Activated CD4-positive, alpha-beta T cell treated with anti-CD3 and anti-CD28 coated beads for 36 hours (primary cell): ENCODE measurements at regions not wholly inside any gene's neighbourhood (a gene's known extent, or its start where the extent isn't known, plus 50 kb on each side); places are given as distances from the start of the nearest gene placed in this dataset.

Experiments used
- ATAC-seq: fragments of 200-7000 bp; cut with Tn5 transposase; one replicate; pipeline ENCODE4 v1.10.0; 2021; ENCODE audit warnings: mild to moderate bottlenecking, moderate library complexity
- CTCF ChIA-PET: fragments of 350-600 bp; sonication (Branson Sonifier 250); formaldehyde crosslinking; loops from one replicate; lab custom pipeline; 2021; ENCODE audit warnings: antibody characterized with exemption; lab: Charles Lee
- POLR2A ChIA-PET: fragments of 350-600 bp; sonication (Branson Sonifier 250); formaldehyde crosslinking; loops from one replicate; lab custom pipeline; 2021; ENCODE audit warnings: antibody characterized with exemption, inconsistent platforms; lab: Charles Lee
- DNase-seq: peaks from one replicate; pipeline ENCODE4 v3.0.0-alpha.2; 2020
- H3K27ac Mint-ChIP-seq: one replicate; pipeline ENCODE4 v1.8.0; 2021; ENCODE audit warnings: mixed read lengths
- H3K27me3 Mint-ChIP-seq: one replicate; pipeline ENCODE4 v1.8.0; 2021; ENCODE audit warnings: mixed read lengths
- H3K36me3 Mint-ChIP-seq: one replicate; pipeline ENCODE4 v1.8.0; 2021; ENCODE audit warnings: low read depth, mixed read lengths
- H3K4me1 Mint-ChIP-seq: one replicate; pipeline ENCODE4 v1.8.0; 2021; ENCODE audit warnings: mixed read lengths
- H3K4me3 Mint-ChIP-seq: one replicate; pipeline ENCODE4 v1.8.0; 2021; ENCODE audit warnings: mild to moderate bottlenecking, moderate library complexity, mixed read lengths
- H3K9me3 Mint-ChIP-seq: one replicate; pipeline ENCODE4 v1.8.0; 2021; ENCODE audit warnings: low read depth, mixed read lengths
- intact Hi-C, 2 experiments: fragments of 100-400 bp; cut with DNase I in 1 of 2; cut with micrococcal nuclease in 1 of 2; formaldehyde crosslinking; loops; one replicate each; pipeline versions ENCODE4 v1.14.2 to v1.15.1; 2022 to 2024; cut with DNase I, micrococcal nuclease

GRCh38 chr1:30273456-30273855, 449.9 kb downstream of the MATN1 start:
- no peaks in the 10 kb centered on the region for H3K36me3 Mint-ChIP-seq
- intact Hi-C loops, result no loop called here
- H3K4me1 Mint-ChIP-seq, result no peaks in the 10 kb centered on the region
- CTCF ChIA-PET, result no interaction called here
- peaks cover 9% of the 10 kb centered on the region for H3K27me3 Mint-ChIP-seq
- no peak overlapping the region for H3K4me3 Mint-ChIP-seq
- POLR2A ChIA-PET, result no interaction called here
- H3K27ac Mint-ChIP-seq, result no peak overlapping the region
- H3K9me3 Mint-ChIP-seq, result no peaks in the 10 kb centered on the region
- DNase-seq (no peak), ATAC-seq (no peak)

DNA sequence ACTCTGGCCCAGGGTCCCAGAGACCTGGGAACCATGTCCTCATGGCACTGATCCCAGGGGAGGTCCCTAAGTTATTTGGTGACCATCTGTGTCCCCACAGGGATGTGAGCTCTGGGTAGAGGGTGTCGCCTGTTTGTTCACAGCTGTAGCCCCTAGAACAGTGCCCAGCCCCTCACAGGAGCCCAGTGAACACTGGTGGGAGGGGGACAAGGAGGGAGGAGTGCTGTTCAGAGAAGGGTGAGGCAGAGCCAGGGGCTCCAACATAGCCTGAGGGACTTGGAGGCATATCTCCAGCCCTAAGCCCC, 450.4 kb downstream of the MATN1 start:
- Mint-ChIP-seq H3K4me1 (no peaks in the 10 kb centered on the region), H3K27me3 (peaks cover 9% of the 10 kb centered on the region), H3K27ac (no peak overlapping the region), H3K36me3 (no peaks in the 10 kb centered on the region), H3K4me3 (no peak overlapping the region), H3K9me3 (no peaks in the 10 kb centered on the region)
- ATAC-seq (no peak), DNase-seq (no peak)
- intact Hi-C loops, result no loop called here
- ChIA-PET CTCF (no interaction called here), POLR2A (no interaction called here)

GRCh38 chr1:30272277-30273020, 450.9 kb downstream of the MATN1 start:
- Mint-ChIP-seq H3K4me3 (no peak overlapping the region), H3K36me3 (no peaks in the 10 kb centered on the region), H3K27me3 (peaks cover 9% of the 10 kb centered on the region), H3K4me1 (no peaks in the 10 kb centered on the region), H3K9me3 (no peaks in the 10 kb centered on the region), H3K27ac (no peak overlapping the region)
- no peak for ATAC-seq
- POLR2A ChIA-PET, result no interaction called here
- CTCF ChIA-PET, result no interaction called here
- no peak for DNase-seq
- intact Hi-C loops, result no loop called here

- ChIA-PET CTCF (no interaction called here), POLR2A (no interaction called here)
- DNase-seq (no peak), ATAC-seq (no peak)
- Mint-ChIP-seq H3K9me3 (no peaks in the 10 kb centered on the region), H3K27ac (no peak overlapping the region), H3K27me3 (peaks cover 9% of the 10 kb centered on the region), H3K36me3 (no peaks in the 10 kb centered on the region), H3K4me1 (no peaks in the 10 kb centered on the region), H3K4me3 (no peak overlapping the region)
- intact Hi-C loops, result no loop called here
Observed at GRCh38 chr1:30271401-30272276, 451.7 kb downstream of the MATN1 start.

GRCh38 chr1:30270461-30270860, 452.9 kb downstream of the MATN1 start:
- CTCF ChIA-PET, result no interaction called here
- POLR2A ChIA-PET, result no interaction called here
- Mint-ChIP-seq H3K27me3 (peaks cover 9% of the 10 kb centered on the region), H3K36me3 (no peaks in the 10 kb centered on the region), H3K4me3 (no peak overlapping the region), H3K9me3 (no peaks in the 10 kb centered on the region), H3K4me1 (no peaks in the 10 kb centered on the region), H3K27ac (no peak overlapping the region)
- no peak for DNase-seq
- intact Hi-C loops, result no loop called here
- ATAC-seq, result no peak

GRCh38 chr1:30268923-30269666, 454.3 kb downstream of the MATN1 start:
- Mint-ChIP-seq H3K27ac (no peak overlapping the region), H3K36me3 (no peaks in the 10 kb centered on the region), H3K9me3 (no peaks in the 10 kb centered on the region), H3K4me3 (no peak overlapping the region), H3K27me3 (peaks cover 9% of the 10 kb centered on the region), H3K4me1 (no peaks in the 10 kb centered on the region)
- intact Hi-C loops, result no loop called here
- POLR2A ChIA-PET, result interaction anchor here (0.7 kb wide), 1 partner anchor 79 kb away, joined by 4 read pairs; no protein-coding TSS in a partner anchor
- CTCF ChIA-PET, result interaction anchor here (0.6 kb wide), 1 partner anchor 1909 kb away, joined by 3 read pairs; no protein-coding TSS in a partner anchor
- DNase-seq, result no peak
- no peak for ATAC-seq

DNA sequence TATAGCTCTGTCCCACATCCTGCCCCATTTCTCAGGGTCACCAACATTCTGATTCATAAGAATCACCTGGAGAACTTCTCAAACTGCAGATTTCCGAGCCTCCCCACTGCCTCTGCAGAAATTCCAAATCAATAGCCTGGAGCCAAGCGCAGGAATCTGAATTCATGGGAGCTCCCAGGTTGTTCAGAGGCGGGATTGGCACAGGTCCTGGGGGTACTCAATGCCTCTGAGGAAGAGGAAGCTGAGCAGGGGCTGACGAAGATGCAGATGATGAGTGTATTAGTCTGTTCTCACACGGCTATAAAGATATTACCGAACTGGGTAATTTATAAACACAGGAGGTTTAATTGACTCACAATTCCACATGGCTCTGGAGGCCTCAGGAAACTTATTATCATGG, 455.5 kb downstream of the MATN1 start:
- no peaks in the 10 kb centered on the region for H3K9me3 Mint-ChIP-seq
- ATAC-seq, result no peak
- H3K27me3 Mint-ChIP-seq, result peaks cover 9% of the 10 kb centered on the region
- H3K4me1 Mint-ChIP-seq, result no peaks in the 10 kb centered on the region
- H3K27ac Mint-ChIP-seq, result no peak overlapping the region
- no peaks in the 10 kb centered on the region for H3K36me3 Mint-ChIP-seq
- ChIA-PET CTCF (no interaction called here), POLR2A (no interaction called here)
- no peak overlapping the region for H3K4me3 Mint-ChIP-seq
- DNase-seq, result no peak
- intact Hi-C loops, result no loop called here

GRCh38 chr1:30267046-30267445, 456.3 kb downstream of the MATN1 start:
- H3K27ac Mint-ChIP-seq, result no peak overlapping the region
- H3K27me3 Mint-ChIP-seq, result peaks cover 12% of the 10 kb centered on the region
- H3K36me3 Mint-ChIP-seq, result no peaks in the 10 kb centered on the region
- no peaks in the 10 kb centered on the region for H3K4me1 Mint-ChIP-seq
- ATAC-seq (no peak), DNase-seq (no peak)
- CTCF ChIA-PET, result no interaction called here
- no peak overlapping the region for H3K4me3 Mint-ChIP-seq
- POLR2A ChIA-PET, result no interaction called here
- no peaks in the 10 kb centered on the region for H3K9me3 Mint-ChIP-seq
- intact Hi-C loops, result no loop called here

GRCh38 chr1:30265127-30266070, 458.0 kb downstream of the MATN1 start:
- H3K27me3 Mint-ChIP-seq, result peaks cover 9% of the 10 kb centered on the region
- H3K36me3 Mint-ChIP-seq, result no peaks in the 10 kb centered on the region
- H3K27ac Mint-ChIP-seq, result no peak overlapping the region
- peaks cover 2% of the 10 kb centered on the region for H3K9me3 Mint-ChIP-seq
- ChIA-PET CTCF (interaction anchor here (0.6 kb wide), 1 partner anchor 47 kb away, joined by 3 read pairs; no protein-coding TSS in a partner anchor), POLR2A (no interaction called here)
- DNase-seq (no peak), ATAC-seq (no peak)
- no peak overlapping the region for H3K4me3 Mint-ChIP-seq
- no peaks in the 10 kb centered on the region for H3K4me1 Mint-ChIP-seq
- intact Hi-C loops, result no loop called here

GRCh38 chr1:30264672-30265025, 458.7 kb downstream of the MATN1 start:
- intact Hi-C loops, result no loop called here
- Mint-ChIP-seq H3K27ac (no peak overlapping the region), H3K36me3 (no peaks in the 10 kb centered on the region), H3K9me3 (peaks cover 2% of the 10 kb centered on the region), H3K4me3 (no peak overlapping the region), H3K4me1 (no peaks in the 10 kb centered on the region), H3K27me3 (peaks cover 10% of the 10 kb centered on the region)
- ChIA-PET CTCF (no interaction called here), POLR2A (no interaction called here)
- ATAC-seq (no peak), DNase-seq (no peak)
